NCI-H526 treated with DMSO at 0.1 percent for 48 hours (cell line): ENCODE measurements at regions not wholly inside any gene's neighbourhood (a gene's known extent, or its start where the extent isn't known, plus 50 kb on each side); places are given as distances from the start of the nearest gene placed in this dataset.

Experiments
- DNase-seq: peaks from one replicate; lab custom pipeline; 2025; lab: John Stamatoyannopoulos, UW

DNA sequence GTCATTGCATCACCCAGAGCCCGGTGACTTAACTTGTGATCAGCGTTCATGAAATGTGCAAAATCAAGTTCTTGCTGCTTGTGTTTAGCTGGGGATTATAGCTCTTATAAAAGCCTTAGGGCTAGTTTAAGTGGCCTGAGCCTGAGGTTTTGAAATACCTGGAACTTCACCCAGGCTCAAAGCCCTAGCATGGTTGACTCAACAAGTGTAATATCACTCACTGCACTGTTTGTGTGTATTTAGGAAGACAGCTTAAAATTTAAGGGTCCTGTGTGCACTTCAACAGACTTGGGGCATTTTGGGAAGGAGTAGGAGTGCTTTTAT lies 489.5 kb downstream of the GATA3 start:
- no peak for DNase-seq

DNA sequence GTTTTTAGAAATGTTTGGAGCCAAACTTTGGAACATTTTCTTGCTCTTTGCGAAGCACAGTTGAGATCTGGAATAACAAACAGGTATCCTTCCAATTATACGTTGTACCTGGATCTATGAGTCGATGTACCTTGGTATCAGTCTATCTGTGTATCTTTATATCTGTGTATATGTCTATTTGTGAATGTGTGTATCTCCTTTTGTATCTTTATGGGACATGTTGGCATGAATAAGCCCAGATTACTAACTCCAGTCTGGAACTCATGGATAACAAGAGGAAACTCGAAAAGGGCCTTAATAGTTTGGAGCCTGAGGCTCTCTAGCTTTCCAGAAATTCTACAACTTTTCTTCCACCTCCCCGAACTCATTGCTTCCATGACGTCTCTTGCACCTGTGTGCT lies 490.0 kb downstream of the GATA3 start:
- no peak for DNase-seq

DNA sequence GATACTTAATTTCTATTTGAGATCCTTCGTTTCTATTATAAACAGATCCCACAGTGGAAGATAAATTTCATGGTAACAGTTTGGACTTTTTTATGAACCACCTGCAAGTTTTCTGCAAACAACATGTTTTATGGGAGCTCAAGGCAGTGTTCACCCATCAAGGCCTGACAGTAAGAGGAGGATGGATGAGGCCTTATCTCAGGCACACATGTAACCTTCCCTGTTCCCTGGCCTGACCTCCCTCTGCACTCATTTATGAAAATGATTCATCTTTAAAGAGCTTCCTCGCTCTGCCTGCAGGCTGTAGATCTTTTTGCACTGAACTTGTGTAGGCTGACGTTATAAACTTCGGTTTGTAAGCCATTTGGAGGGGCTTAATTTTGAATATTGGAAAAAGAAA lies 500.1 kb downstream of the GATA3 start:
- DNase-seq, result no peak

DNA sequence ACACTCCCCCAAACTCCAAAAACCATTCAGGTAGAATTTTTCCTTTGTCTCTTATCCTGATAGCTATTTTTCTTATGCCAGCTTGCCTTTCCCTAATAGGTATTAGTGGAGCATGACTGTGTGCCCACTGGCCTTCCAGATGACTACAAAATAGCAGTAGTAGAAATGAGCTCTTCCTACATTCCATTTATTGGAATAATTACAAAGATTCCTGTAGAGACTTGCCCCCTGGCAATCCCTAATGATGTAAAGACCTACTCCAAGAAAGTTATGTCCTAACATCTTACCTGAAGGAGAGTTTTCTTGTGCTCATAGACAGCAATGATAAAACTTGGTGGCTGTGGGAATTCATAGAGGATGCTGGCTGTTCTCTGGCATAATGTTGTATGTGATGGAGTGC lies 501.8 kb downstream of the GATA3 start:
- DNase-seq, result no peak

DNA sequence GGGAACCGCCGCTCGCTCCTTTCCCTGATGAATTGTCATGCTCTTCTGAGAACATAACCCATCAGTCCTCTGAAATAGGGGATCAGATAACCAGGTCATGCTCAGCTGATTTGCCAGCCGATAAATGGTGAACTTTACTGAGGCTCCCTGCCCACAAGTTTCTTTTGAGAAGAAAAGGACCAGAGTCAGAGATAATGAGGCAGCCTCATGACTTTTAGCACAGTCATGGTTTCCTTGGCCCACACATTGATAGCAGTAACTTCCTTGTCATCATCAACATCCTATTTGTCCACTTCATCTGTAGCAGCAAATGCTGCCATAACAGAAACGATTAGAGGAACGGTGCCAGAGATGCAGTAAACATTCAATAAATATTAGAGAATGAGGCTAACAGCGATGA lies 509.0 kb downstream of the GATA3 start:
- DNase-seq, result no peak

DNA sequence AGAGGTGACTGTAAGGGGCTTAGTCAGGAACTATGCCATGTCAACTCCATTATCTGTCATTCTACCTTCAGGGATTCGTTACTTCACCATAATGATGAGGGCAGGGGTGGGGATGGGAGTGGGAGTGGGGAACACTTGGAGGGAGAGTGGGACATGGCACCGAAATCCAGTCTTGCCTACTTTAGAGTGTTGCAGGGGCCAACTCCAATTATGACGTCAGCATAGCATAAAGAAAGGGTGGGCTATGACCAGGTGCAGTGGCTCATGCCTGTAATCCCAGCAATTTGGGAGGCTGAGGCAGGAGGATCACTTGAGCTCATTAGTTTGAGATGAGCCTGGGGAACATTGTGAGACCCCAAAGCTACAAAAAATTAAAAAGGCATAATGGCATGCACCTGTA lies 512.2 kb downstream of the GATA3 start:
- DNase-seq, result no peak

DNA sequence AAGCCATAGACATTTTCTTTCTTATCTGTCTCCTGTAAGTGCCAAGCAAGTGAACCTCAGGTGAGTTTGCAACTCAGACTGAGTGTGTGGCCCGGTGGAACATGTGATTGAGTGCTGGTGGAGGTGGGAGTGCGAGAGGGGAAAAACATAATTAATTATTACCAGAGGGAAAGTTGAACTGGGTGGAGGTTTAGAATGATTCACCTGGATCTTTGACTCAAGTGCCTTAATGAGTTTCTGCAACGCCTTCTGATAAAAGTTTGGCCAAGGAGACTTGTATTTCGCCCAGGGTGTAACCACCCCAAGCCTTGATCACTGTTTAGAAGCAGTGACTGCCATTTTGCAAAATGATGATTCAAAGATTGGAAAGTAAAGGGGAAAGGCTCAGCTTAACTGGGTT lies 513.9 kb downstream of the GATA3 start:
- DNase-seq, result no peak

DNA sequence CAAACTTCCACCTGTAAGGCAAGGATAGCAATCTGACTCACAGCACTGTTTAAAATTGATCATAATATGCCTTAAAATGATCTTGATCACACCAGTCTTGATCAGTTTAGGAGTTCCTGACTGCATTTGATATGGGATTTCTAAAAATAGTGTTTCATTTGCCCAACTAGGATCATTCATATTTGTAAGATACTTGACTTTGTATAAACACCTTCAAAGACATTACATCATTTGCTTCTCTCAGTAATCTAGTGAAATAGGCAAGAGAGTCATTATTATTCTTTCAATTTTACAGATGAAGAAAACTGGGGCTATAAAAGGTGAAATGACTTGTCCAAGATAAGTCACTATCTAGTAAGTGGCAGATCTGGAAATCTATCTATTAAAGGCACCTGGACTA lies 521.1 kb downstream of the GATA3 start:
- DNase-seq, result no peak

DNA sequence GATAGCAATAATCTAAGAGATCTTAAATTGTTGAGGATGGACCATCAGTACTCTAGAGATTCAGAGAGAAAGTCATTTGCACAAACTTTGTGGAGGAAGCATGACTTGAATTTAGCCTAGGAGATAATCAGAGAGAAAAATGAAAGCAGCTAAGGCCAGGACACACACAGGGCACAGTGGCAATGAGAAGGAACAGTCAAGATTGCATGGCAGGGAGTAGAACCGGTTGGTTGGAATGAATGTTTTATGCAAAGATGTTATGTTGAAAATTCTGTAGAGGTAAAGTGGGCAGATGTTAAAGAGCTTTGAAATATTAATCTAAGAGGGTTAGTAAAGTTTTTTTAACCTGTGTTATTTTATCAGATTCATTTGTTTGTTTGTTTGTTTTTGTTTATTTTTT lies 521.8 kb downstream of the GATA3 start:
- DNase-seq, result no peak

DNA sequence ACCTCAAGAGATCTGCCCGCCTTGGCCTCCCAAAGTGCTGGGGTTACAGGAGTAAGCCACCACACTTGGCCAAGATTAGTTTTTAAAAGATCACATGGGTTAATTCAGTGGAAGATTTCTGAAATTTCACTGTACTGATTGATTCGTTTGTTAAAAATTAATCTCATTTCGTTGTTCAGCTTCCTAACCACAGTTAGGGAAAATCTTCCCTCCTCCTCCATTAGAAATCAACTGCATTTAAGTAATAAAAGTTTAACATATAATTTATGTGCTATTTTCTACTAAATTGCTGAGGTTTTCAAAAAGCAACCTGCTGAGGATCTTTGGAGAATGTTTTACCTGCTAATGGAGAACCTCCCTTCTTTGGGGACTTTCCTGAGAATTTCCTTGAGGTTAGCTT lies 522.4 kb downstream of the GATA3 start:
- DNase-seq, result no peak

DNA sequence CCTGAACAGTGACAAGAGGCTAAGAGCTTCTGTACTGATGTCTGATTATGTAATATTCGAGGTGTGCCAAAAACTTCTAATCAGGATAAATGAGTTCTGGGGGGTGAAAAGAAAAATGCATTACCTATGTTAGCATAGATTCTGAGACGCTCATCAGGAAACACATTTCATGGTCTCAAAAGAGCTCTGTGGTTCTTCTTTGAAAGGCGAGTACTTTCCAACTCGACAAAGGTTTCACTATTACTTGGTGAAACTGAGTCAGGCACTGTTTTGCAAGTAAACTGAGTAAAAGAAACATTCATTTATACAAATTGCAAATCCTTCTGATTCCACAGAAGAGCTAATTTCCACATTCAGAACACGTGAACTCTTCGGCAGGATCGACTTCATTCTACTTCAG lies 523.2 kb downstream of the GATA3 start:
- DNase-seq, result no peak

DNA sequence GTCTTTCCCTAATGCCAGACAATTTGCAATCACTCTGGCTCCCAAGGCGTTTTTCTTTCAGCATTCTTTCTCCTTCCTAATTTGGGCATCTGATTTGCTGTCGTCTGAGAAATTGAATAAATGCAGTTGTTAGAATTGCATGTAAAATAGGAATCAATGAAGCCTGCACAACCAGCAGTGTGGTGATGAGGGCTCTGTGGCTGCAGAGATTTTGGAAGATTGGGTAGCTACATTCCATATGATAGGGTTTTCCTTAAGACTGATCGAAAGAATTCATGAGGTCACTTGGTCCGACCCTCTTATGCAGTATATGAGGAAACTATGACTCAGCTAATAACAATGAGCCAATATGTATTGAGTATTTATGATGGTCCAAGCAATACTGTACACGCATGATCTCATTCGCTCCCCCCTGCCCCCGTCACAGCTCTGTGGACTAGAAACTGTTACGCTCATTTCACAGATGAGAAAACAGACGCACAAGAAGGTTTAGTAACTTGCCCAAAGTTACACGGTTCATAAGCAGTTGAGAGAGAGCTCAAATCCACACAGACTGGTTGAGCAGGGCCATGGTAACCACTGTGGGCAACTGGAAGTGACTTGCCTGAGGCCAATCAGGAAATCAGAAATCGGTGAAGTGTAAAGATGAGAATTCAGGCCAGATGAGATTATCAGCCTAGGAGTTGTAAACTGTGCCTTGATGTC lies 527.2 kb downstream of the GATA3 start:
- DNase-seq, result no peak

DNA sequence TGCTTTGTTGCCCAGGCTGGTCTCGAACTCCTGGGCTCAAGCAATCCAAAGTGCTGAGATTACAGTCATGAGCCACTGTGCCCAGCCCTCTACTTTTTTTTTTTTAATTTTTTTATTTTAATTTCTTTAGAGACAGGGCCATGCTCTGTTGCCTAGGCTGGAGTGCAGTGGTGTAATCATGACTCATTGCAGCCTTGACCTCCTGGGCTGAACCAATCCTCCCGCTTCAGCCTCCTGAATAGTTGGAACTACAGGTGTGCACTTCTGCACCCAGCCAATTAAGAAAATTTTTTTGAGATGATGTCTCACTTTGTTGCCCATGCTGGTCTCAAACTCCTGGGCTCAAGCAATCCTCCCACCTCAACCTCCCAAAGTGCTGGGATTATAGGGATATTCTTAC lies 528.6 kb downstream of the GATA3 start:
- DNase-seq, result no peak

DNA sequence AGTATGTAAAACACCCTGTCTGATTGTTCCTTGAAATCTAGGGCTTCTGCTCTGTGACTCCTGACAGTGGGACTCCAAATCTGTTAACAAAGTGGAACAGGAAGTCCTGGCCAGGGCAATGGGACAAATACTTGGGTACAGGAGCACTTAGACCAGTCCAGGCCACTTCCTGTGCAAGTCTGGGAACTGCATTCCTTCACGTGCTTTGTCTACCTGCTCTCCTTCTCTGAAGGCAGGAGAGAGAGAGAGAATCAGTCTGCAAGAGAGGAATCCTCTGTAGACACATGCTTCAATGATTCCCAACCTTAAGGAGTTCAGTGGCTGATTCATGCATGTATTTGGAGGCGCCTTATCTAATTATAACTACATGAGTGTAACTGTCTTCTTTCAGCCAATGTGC lies 530.2 kb downstream of the GATA3 start:
- no peak for DNase-seq

DNA sequence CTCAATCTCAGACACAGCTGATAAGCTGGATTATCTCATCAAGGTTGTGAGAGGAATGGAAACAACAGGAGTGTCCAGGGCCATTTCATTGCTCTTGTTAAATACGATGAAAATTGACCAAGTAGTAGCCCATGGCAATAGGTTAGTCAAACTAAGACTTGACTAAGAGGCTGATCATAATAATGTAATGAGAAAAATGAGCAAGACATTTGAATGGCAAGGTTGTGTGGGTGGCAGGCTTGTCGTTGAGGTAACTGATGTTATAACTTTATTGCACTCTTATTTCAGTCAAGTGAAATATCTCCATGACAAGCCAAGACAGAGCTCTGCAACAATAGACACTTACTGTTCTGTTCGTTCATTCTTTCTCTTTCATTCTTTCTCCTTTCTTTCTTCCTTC lies 532.0 kb downstream of the GATA3 start:
- no peak for DNase-seq

DNA sequence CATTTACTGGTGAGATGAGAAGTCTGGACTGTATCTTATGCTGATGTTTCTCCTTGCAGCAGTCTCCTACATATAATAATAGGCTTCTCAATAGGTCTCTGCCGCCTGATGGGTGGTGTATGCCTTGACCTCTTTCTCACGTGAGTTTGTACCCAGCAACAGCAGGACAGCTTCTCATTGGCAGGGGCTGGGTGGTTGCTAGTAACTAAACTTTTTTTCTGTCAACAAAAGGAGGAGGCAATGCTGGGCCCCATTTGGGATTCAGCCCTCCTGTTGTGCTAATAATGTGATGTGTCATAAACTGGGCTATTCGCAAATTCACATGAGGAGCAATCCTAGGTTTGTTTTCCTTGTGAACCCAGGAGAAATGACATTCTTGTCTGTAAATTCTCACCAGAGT lies 533.6 kb downstream of the GATA3 start:
- DNase-seq, result no peak

DNA sequence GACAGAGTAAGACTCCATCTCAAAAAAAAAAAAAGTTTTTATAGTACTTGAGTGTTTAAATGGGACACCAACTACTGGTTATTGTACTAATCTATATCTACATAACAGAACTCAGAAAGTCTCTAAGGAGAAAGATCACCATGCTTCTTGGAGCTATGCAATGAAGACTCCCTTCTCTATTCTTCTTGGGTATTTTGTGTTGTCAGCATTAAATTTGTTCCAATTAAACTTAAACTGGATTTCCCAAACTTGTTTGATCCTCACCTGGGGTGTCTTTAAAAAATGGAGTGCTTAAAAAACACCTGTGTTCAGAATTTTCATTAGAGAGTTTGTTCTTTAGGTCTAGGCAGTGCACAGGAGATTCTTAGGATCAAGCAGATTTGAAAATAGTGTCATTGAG lies 536.0 kb downstream of the GATA3 start:
- no peak for DNase-seq

DNA sequence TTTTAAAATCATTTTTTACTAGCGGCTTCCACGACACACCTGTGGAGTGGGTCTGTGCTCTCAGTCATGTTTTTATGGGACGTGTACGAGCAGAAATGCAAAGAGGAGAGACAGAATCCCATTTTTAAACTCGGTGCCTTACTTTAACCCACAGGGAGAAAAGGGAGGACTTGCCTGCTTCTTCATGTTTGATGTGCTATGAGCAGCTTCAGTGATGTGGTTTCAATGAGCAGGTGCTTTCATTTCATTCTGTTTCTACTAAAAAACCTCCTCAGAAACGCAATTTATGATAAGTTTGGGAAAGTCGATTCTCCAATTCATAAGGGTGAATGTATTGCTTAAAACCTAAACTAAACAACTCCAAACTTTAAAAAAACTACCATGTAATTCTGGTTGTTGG lies 537.2 kb downstream of the GATA3 start:
- DNase-seq, result no peak

DNA sequence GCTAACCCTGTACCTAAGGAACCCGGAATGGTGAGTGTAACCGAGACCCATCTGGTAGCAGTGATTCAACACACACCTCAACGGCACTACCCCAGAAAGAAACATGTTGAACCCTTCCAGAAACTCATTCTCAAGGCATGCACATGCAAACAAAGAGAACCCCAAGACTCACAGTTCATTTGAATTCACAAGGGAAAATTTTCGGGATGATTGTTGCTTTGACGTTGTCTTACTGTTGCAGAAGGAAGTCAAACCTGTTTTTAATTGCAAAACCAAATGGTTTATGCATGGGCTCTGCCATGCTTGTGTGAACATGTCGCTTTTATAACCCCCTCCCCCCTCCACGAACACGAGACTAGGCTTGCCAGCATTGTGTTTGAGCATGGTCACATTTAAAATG lies 539.7 kb downstream of the GATA3 start:
- DNase-seq, result peak; percentile 1

DNA sequence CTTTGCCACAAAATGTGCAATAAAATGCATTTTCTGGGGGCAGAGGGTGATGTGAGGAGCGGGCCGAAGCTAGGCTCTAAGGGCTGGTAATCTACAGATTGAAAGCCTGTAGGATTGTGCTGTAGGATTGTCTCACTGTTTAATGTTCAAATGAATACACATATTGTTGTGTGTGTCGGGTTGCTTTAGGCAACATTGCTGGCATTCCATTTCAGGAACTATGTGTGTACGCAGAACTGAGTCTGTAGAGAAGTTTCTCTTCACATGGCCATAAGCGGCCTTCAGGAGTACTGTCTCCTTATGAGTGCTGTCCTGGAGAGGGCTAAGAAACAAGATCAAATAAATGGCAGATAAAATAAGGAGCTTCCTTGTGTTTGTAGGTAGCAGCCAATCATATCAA lies 540.2 kb downstream of the GATA3 start:
- no peak for DNase-seq

DNA sequence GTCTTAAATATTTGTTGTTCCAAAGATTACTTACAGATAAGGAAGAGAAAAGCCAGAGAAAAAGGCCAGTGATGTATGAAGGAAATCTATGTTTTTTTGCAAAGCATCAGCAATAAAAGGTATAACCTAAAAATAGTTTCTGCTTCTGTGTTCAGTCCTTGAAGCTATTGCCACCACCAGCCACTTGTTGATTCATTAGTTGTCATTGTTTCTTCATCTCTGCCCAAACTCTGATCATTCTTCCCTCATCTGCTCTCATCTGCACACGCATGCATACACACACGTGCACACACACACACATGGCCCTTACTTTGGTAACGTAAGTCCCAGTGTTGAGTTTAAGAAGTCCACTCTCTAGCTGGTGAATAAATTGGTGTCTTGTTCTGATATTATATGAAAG lies 540.7 kb downstream of the GATA3 start:
- no peak for DNase-seq

DNA sequence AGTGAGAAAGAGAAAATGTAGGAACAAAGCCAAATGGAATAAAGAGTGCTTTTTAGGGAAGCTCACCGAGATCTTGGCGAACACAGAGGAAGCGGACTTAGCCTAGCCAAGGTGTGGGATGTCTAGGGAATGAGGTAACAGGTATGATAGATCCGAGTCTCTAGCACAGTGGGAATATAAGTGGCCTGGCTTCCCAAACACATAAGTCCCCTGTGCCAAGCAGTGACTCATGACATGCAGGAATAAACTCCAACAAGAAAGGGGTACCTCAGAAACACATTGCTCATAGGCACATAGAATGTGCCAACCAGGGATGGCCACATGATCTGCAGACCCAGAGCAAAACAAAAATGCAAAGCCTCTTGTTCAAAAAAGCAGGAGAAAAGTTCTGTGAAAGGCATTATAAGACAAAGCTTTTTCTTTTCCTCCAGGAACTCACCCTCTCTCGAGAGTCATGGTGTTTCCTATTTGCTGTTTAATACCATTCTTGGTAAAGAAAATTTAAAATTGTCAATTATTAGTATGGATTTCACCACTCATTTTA lies 542.5 kb downstream of the GATA3 start:
- no peak for DNase-seq

DNA sequence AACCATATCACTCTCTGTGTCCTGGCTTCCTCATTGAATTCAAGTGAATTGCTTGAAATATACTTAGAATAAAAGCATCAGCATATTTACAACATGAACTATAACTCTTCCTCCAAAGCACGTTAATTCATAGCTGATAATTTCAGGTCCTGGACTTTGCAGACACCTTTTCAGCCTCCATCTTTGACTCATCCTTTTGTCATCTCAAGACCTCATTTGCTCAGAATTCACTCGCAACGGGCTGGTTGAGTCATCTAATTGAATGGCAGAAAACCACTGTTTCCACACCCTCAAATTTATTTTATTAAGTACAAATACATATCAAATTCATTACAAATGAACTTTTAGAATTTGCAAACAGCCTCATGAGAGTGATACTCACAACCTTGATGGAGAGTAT lies 545.7 kb downstream of the GATA3 start:
- DNase-seq, result no peak

DNA sequence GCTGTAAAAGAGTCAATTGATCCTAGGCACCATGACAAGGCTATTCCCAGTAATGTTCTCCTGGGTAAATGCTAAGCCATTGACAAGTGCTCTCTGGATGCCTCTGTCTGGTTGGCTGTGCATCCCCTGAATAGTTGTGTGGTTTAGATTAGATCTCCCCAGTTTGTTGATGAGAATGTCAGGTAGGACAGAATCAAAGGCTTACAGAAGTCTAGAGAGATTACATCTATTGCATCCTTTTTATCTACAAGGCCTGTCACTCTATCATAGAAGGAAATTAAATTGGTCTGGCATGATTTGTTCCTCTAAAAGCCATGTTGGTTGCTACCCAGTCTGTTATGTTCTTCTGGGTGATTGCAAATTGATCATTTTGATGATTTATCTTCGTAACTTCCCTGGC lies 548.3 kb downstream of the GATA3 start:
- no peak for DNase-seq
